Thyroid gland (tissue), 4 donors: ENCODE measurements at regions not wholly inside any gene's neighbourhood (a gene's known extent, or its start where the extent isn't known, plus 50 kb on each side); places are given as distances from the start of the nearest gene placed in this dataset.

Experiments
- DNase-seq, 2 donors: peaks; one replicate each; pipeline ENCODE4 v3.0.0-alpha.2; 2019
- H3K27ac ChIP-seq, 3 donors: fragments of 200-600 bp; sonication (generic); 1 replicate in 2 of 3; 2 replicates in 1 of 3; pipeline ENCODE4 v1.5.1; 2016 to 2019; ENCODE audit warnings: mild to moderate bottlenecking in 1 of 3, moderate library complexity in 1 of 3
- H3K27me3 ChIP-seq: fragments of 200-600 bp; sonication (generic); one replicate; pipeline ENCODE4 v1.5.1; 2019
- H3K36me3 ChIP-seq, 2 donors: fragments of 200-600 bp; sonication (generic); one replicate each; pipeline ENCODE4 v1.5.1; 2016 to 2019
- H3K4me1 ChIP-seq, 2 donors: fragments of 200-600 bp; sonication (generic); one replicate each; pipeline ENCODE4 v1.5.1; 2017 to 2019
- H3K4me3 ChIP-seq, 3 donors: fragments of 200-600 bp; sonication (generic); replicated peaks in 1 of 3; 1 replicate in 2 of 3; 2 replicates in 1 of 3; pipeline ENCODE4 v1.5.1; 2016; ENCODE audit warnings: mild to moderate bottlenecking in 1 of 3
- H3K9me3 ChIP-seq: fragments of 200-600 bp; sonication (generic); one replicate; pipeline ENCODE4 v1.5.1; 2017
- CTCF ChIP-seq, 6 experiments: fragments of 200-600 bp in 3 of 6; fragments of 450-650 bp in 3 of 6; sonication (generic) in 3 of 6; IDR thresholded peaks; one replicate each; pipeline ENCODE4 v1.5.1; 2016 to 2019; ENCODE audit warnings: antibody characterized with exemption in 6 of 6, mild to moderate bottlenecking in 2 of 6, inconsistent platforms in 1 of 6, moderate library complexity in 1 of 6
- POLR2A ChIP-seq, 2 donors: fragments of 450-650 bp; IDR thresholded peaks; one replicate each; pipeline ENCODE4 v1.6.1; 2017; ENCODE audit warnings: antibody characterized with exemption in 2 of 2, mild to moderate bottlenecking in 2 of 2, moderate library complexity in 1 of 2
- WGBS, 2 donors: methylation state at CpG; one replicate each; pipeline ENCODE4 v1.1.5; 2017; 5-methylcytosine and 5-hydroxymethylcytosine counted together
- intact Hi-C: fragments of 100-400 bp; cut with DNase I; formaldehyde crosslinking; loops from one replicate; pipeline ENCODE4 v1.15.1; 2023

GRCh38 chr18:39946623-39947061 is 2008.4 kb upstream of the PIK3C3 start:
- intact Hi-C loops: no loop called here
- Histone ChIP-seq H3K4me3 (no peak overlapping the region), H3K4me1 (peaks cover 9 to 10% of the 10 kb centered on the region in 2 donors), H3K9me3 (no peaks in the 10 kb centered on the region), H3K27ac (peak overlapping the region in 2 of 3 donors; percentile 16 to 51), H3K27me3 (no peaks in the 10 kb centered on the region), H3K36me3 (no peaks in the 10 kb centered on the region)
- peak; percentile 41 to 66 for DNase-seq
- no peak for TF ChIP-seq CTCF (IDR thresholded peaks at IDR 0.05)
- TF ChIP-seq POLR2A (IDR thresholded peaks at IDR 0.05): no peak

- peaks cover 9 to 10% of the 10 kb centered on the region in 2 donors for H3K4me1 ChIP-seq
- TF ChIP-seq CTCF (IDR thresholded peaks at IDR 0.05) (no peak), POLR2A (IDR thresholded peaks at IDR 0.05) (no peak)
- no peak overlapping the region for H3K4me3 ChIP-seq
- no peaks in the 10 kb centered on the region for H3K27me3 ChIP-seq
- H3K27ac ChIP-seq: no peak overlapping the region
- no peaks in the 10 kb centered on the region for H3K9me3 ChIP-seq
- no peak for DNase-seq
- intact Hi-C loops: no loop called here
- H3K36me3 ChIP-seq: no peaks in the 10 kb centered on the region
- WGBS, 2 donors: 74 to 75% methylated on average over 2 of the region's 2 CpGs
Observed at GRCh38 chr18:39945076-39945475, 2010.0 kb upstream of the PIK3C3 start.

GRCh38 chr18:39942702-39943101 is 2012.3 kb upstream of the PIK3C3 start:
- Histone ChIP-seq H3K4me3 (no peak overlapping the region), H3K9me3 (no peaks in the 10 kb centered on the region), H3K27me3 (no peaks in the 10 kb centered on the region), H3K27ac (no peak overlapping the region), H3K4me1 (peaks cover 9 to 10% of the 10 kb centered on the region in 2 donors), H3K36me3 (no peaks in the 10 kb centered on the region)
- intact Hi-C loops: no loop called here
- 81 to 95% methylated on average over 2 of the region's 2 CpGs for WGBS, 2 donors
- TF ChIP-seq CTCF (IDR thresholded peaks at IDR 0.05): no peak
- TF ChIP-seq POLR2A (IDR thresholded peaks at IDR 0.05): no peak
- DNase-seq: no peak

GRCh38 chr18:39938676-39939608 is 2016.1 kb upstream of the PIK3C3 start:
- WGBS, 2 donors: 73 to 78% methylated on average over 4 of the region's 4 CpGs
- H3K27ac ChIP-seq: peak overlapping the region in 2 of 3 donors; percentile 18 to 50
- H3K9me3 ChIP-seq: no peaks in the 10 kb centered on the region
- H3K4me1 ChIP-seq: no peaks in the 10 kb centered on the region
- H3K27me3 ChIP-seq: no peaks in the 10 kb centered on the region
- TF ChIP-seq POLR2A (IDR thresholded peaks at IDR 0.05) (no peak), CTCF (IDR thresholded peaks at IDR 0.05) (no peak)
- H3K36me3 ChIP-seq: no peaks in the 10 kb centered on the region
- H3K4me3 ChIP-seq: no peak overlapping the region
- DNase-seq: peak in 1 of 2 donors; percentile 2
- intact Hi-C loops: no loop called here

- 74 to 75% methylated on average over 2 of the region's 2 CpGs for WGBS, 2 donors
- intact Hi-C loops: no loop called here
- H3K4me3 ChIP-seq: no peak overlapping the region
Observed at GRCh38 chr18:39935598-39935997, 2019.4 kb upstream of the PIK3C3 start.

More at GRCh38 chr18:39935598-39935997, 2019.4 kb upstream of the PIK3C3 start:
- TF ChIP-seq CTCF (IDR thresholded peaks at IDR 0.05) (no peak), POLR2A (IDR thresholded peaks at IDR 0.05) (no peak)
- Histone ChIP-seq H3K36me3 (no peaks in the 10 kb centered on the region), H3K9me3 (no peaks in the 10 kb centered on the region), H3K27ac (no peak overlapping the region), H3K4me1 (no peaks in the 10 kb centered on the region), H3K27me3 (no peaks in the 10 kb centered on the region)
- no peak for DNase-seq
